PC-3 (cell line): ENCODE measurements at regions not wholly inside any gene's neighbourhood (a gene's known extent, or its start where the extent isn't known, plus 50 kb on each side); places are given as distances from the start of the nearest gene placed in this dataset.

Experiments
- ATAC-seq: fragments of 200-7000 bp; cut with Tn5 transposase; 2 replicates; pipeline ENCODE4 v1.9.1; 2020; ENCODE audit warnings: mild to moderate bottlenecking, moderate library complexity
- BruUV-seq: library from RNA; stranded (reverse); fragments of 400-500 nt; replicated peaks from 2 replicates; lab custom pipeline; 2021; lab: Mats Ljungman, UMichigan
- CTCF ChIA-PET: fragments of 300-600 bp; sonication (Branson Sonifier 250); formaldehyde crosslinking; loops from one replicate; lab custom pipeline; 2022; ENCODE audit warnings: antibody characterized with exemption; lab: Charles Lee
- POLR2A ChIA-PET: fragments of 300-600 bp; sonication (Branson Sonifier 250); formaldehyde crosslinking; loops from one replicate; lab custom pipeline; 2022; ENCODE audit warnings: antibody characterized with exemption; ENCODE audit not compliant: unreplicated experiment; lab: Charles Lee
- DNase-seq: peaks from one replicate; pipeline ENCODE4 v3.0.0-alpha.2; 2015
- H2AFZ ChIP-seq: fragments of 300-600 bp; sonication (generic); 2 replicates; pipeline ENCODE4 v1.6.0; 2016; ENCODE audit warnings: antibody characterized with exemption, low read length
- H3F3A ChIP-seq: fragments of 300-600 bp; sonication (generic); one replicate; pipeline ENCODE4 v1.6.0; 2017; ENCODE audit warnings: antibody characterized with exemption, low read length, control low read depth, mild to moderate bottlenecking; ENCODE audit not compliant: unreplicated experiment
- H3K27ac ChIP-seq: fragments of 300-600 bp; sonication (generic); 2 replicates; pipeline ENCODE4 v1.5.1; 2016; ENCODE audit warnings: mild to moderate bottlenecking, low read length
- H3K27me3 ChIP-seq: fragments of 300-600 bp; sonication (generic); 2 replicates; pipeline ENCODE4 v1.6.1; 2016; ENCODE audit warnings: low read length, mixed read lengths
- H3K36me3 ChIP-seq: fragments of 300-600 bp; sonication (generic); 2 replicates; pipeline ENCODE4 v1.6.1; 2016; ENCODE audit warnings: low read depth, mixed run types, low read length, mixed read lengths
- H3K4me1 ChIP-seq: fragments of 300-600 bp; sonication (generic); 2 replicates; pipeline ENCODE4 v1.5.1; 2016; ENCODE audit warnings: low read length; ENCODE audit not compliant: insufficient read depth
- H3K4me2 ChIP-seq: fragments of 300-600 bp; sonication (generic); 2 replicates; pipeline ENCODE4 v1.6.0; 2016; ENCODE audit warnings: low read length
- H3K4me3 ChIP-seq: fragments of 300-600 bp; sonication (generic); 2 replicates; pipeline ENCODE4 v1.5.1; 2016; ENCODE audit warnings: mild to moderate bottlenecking, low read length, mixed read lengths
- H3K79me2 ChIP-seq: fragments of 300-600 bp; sonication (generic); 2 replicates; pipeline ENCODE4 v1.6.1; 2017; ENCODE audit warnings: low read length, mixed read lengths
- H3K9ac ChIP-seq: fragments of 300-600 bp; sonication (generic); 2 replicates; pipeline ENCODE4 v1.6.0; 2016; ENCODE audit warnings: mild to moderate bottlenecking, low read length
- H3K9me2 ChIP-seq: fragments of 300-600 bp; sonication (generic); replicated peaks from 2 replicates; pipeline ENCODE4 v1.6.1; 2016; ENCODE audit warnings: mixed run types, low read length, mixed read lengths
- H3K9me3 ChIP-seq: fragments of 300-600 bp; sonication (generic); 2 replicates; pipeline ENCODE4 v1.6.1; 2016; ENCODE audit warnings: low read length, mixed read lengths
- H4K20me1 ChIP-seq: fragments of 300-600 bp; sonication (generic); 2 replicates; pipeline ENCODE4 v1.6.1; 2016; ENCODE audit warnings: low read length, mixed read lengths
- EZH2 ChIP-seq: fragments of 300-600 bp; sonication (generic); IDR thresholded peaks from one replicate; pipeline ENCODE4 v1.6.1; 2017; ENCODE audit warnings: antibody characterized with exemption, mild to moderate bottlenecking, low read length; ENCODE audit not compliant: unreplicated experiment
- EZH2phosphoT487 ChIP-seq: fragments of 300-600 bp; sonication (generic); IDR thresholded peaks from 2 replicates; pipeline ENCODE4 v1.6.1; 2018; ENCODE audit warnings: mild to moderate bottlenecking, antibody characterized with exemption, low read length, borderline replicate concordance
- intact Hi-C: fragments of 100-400 bp; cut with micrococcal nuclease; formaldehyde crosslinking; loops from 2 replicates; pipeline ENCODE4 v1.9.0; 2023
- TF ChIP-seq, protein P1 (sequence below): fragments of 300-600 bp; sonication (generic); conservative IDR thresholded peaks from 2 replicates; pipeline ENCODE4 v1.5.1; 2017; ENCODE audit warnings: antibody characterized with exemption, low read depth, mild to moderate bottlenecking, low read length

- BruUV-seq: no TSS peak
- Histone ChIP-seq H3K4me3 (no peak overlapping the region), H3K9me3 (no peaks in the 10 kb centered on the region), H3K27ac (no peak overlapping the region), H4K20me1 (no peaks in the 10 kb centered on the region), H3K9me2 (no peaks in the 10 kb centered on the region), H3K9ac (no peak overlapping the region), H3K27me3 (peaks cover 11% of the 10 kb centered on the region; the same call in 1 of the 2 replicates), H3K4me2 (no peak overlapping the region), H3F3A (no peaks in the 10 kb centered on the region), H3K79me2 (no peaks in the 10 kb centered on the region), H3K4me1 (no peaks in the 10 kb centered on the region), H2AFZ (no peak overlapping the region), H3K36me3 (no peaks in the 10 kb centered on the region)
- ChIA-PET CTCF (no interaction called here), POLR2A (no interaction called here)
- TF ChIP-seq EZH2phosphoT487 (no peak), EZH2 (no peak)
- TF ChIP-seq, protein P1, sequence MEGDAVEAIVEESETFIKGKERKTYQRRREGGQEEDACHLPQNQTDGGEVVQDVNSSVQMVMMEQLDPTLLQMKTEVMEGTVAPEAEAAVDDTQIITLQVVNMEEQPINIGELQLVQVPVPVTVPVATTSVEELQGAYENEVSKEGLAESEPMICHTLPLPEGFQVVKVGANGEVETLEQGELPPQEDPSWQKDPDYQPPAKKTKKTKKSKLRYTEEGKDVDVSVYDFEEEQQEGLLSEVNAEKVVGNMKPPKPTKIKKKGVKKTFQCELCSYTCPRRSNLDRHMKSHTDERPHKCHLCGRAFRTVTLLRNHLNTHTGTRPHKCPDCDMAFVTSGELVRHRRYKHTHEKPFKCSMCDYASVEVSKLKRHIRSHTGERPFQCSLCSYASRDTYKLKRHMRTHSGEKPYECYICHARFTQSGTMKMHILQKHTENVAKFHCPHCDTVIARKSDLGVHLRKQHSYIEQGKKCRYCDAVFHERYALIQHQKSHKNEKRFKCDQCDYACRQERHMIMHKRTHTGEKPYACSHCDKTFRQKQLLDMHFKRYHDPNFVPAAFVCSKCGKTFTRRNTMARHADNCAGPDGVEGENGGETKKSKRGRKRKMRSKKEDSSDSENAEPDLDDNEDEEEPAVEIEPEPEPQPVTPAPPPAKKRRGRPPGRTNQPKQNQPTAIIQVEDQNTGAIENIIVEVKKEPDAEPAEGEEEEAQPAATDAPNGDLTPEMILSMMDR: no peak
- ATAC-seq: no peak
- intact Hi-C loops: no loop called here
- no peak for DNase-seq
Observed at GRCh38 chr15:93613386-93613785, 524.4 kb upstream of the RGMA start.

- Histone ChIP-seq H3K79me2 (no peaks in the 10 kb centered on the region), H3K9me2 (no peaks in the 10 kb centered on the region), H3K4me1 (no peaks in the 10 kb centered on the region), H3K27me3 (peaks cover 11% of the 10 kb centered on the region; the same call in 1 of the 2 replicates), H3K4me3 (no peak overlapping the region), H3K36me3 (no peaks in the 10 kb centered on the region), H2AFZ (no peak overlapping the region), H3K4me2 (no peak overlapping the region), H3K9me3 (no peaks in the 10 kb centered on the region), H4K20me1 (no peaks in the 10 kb centered on the region), H3F3A (no peaks in the 10 kb centered on the region), H3K9ac (no peak overlapping the region), H3K27ac (no peak overlapping the region)
- ChIA-PET POLR2A (no interaction called here), CTCF (no interaction called here)
- no peak for ATAC-seq
- no TSS peak for BruUV-seq
- no peak for DNase-seq
- intact Hi-C loops: no loop called here
- TF ChIP-seq EZH2 (no peak), EZH2phosphoT487 (no peak)
- TF ChIP-seq, protein P1: no peak
Observed at GRCh38 chr15:93612953-93613352, 523.9 kb upstream of the RGMA start.

- Histone ChIP-seq H4K20me1 (no peaks in the 10 kb centered on the region), H3F3A (no peaks in the 10 kb centered on the region), H3K4me2 (no peak overlapping the region), H3K4me3 (no peak overlapping the region), H3K4me1 (no peaks in the 10 kb centered on the region), H3K9ac (no peak overlapping the region), H3K27me3 (peaks cover 11% of the 10 kb centered on the region; the same call in 1 of the 2 replicates), H2AFZ (no peak overlapping the region), H3K9me2 (no peaks in the 10 kb centered on the region), H3K36me3 (no peaks in the 10 kb centered on the region), H3K79me2 (no peaks in the 10 kb centered on the region), H3K27ac (no peak overlapping the region), H3K9me3 (no peaks in the 10 kb centered on the region)
- CTCF ChIA-PET: no interaction called here
- no peak for ATAC-seq
- no TSS peak for BruUV-seq
- DNase-seq: no peak
- intact Hi-C loops: no loop called here
- TF ChIP-seq EZH2phosphoT487 (no peak), EZH2 (no peak)
- TF ChIP-seq, protein P1: no peak
- POLR2A ChIA-PET: no interaction called here
Observed at GRCh38 chr15:93610944-93611343, 521.9 kb upstream of the RGMA start.
